ENCODE measurements at regions not wholly inside any gene's neighbourhood (a gene's known extent, or its start where the extent isn't known, plus 50 kb on each side); places are given as distances from the start of the nearest gene placed in this dataset.

GRCh38 chr11:109140857-109141515 is 281.0 kb upstream of the C11orf87 start (continued):
- no peak for TF ChIP-seq RNF2 (IDR thresholded peaks at IDR 0.05; ENCODE audit: borderline replicate concordance, low read depth, low read length, missing control alignments, poor library complexity, severe bottlenecking)
- TF ChIP-seq CBX8 (IDR thresholded peaks at IDR 0.05; ENCODE audit: borderline replicate concordance, low read depth, low read length): no peak
- TF ChIP-seq CREB1 (IDR thresholded peaks at IDR 0.05): no peak
